ENCODE measurements at regions not wholly inside any gene's neighbourhood (a gene's known extent, or its start where the extent isn't known, plus 50 kb on each side); places are given as distances from the start of the nearest gene placed in this dataset.
A peak's percentile ranks its signal among the peaks of the same experiment; 100 is the strongest.

DNA sequence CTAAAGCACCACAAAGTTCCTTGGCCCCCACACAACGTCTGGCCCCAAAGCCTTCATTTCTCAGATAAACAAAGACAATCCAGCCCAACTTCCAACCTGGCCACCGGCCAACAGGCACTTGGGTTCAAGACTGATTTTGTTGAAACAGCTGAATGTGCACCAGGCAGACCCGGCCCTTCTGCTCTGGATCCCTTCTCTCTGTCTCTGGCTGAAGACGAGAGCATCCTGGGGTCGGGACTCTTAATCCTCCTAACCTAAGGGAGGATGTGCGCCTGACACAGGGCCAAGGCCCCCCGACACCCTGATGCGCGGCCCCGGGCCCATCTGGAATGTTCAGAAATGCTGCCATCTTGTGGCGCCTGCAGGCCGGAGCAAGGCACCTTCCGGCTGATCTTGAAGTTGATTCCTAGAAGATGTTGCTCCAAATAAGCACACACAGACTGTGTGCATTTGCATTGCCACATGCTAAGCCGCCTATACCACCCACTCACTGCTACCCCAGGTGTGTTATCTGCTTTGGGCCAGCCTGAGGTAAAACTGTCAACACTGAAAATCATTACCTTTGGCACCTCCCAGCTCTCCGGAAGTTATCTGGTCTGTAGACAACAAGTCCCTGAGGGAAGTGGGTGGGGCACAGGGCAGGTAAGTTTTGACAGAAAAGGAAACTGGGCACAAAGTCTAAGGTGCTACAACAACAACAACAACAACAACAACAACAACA lies 98.4 kb upstream of the HABP2 start (continued):
- TF ChIP-seq ZFP3 (tag by site-specific recombination; IDR thresholded peaks at IDR 0.05; ENCODE audit: low read depth) (no peak), ZNF223 (tag by site-specific recombination; IDR thresholded peaks at IDR 0.05) (no peak), ZNF37A (tag by site-specific recombination; IDR thresholded peaks at IDR 0.05) (no peak), FEZF1 (tag by site-specific recombination; IDR thresholded peaks at IDR 0.05) (no peak), GLIS1 (tag by site-specific recombination; IDR thresholded peaks at IDR 0.05) (no peak), ZNF830 (tag by site-specific recombination; IDR thresholded peaks at IDR 0.05; ENCODE audit: low read depth) (no peak), ZNF121 (tag by site-specific recombination; IDR thresholded peaks at IDR 0.05) (no peak), ZFP37 (tag by site-specific recombination; IDR thresholded peaks at IDR 0.05) (0 out of 2 replicates have a peak, but pooled peaks have one; percentile 33), RBAK (tag by site-specific recombination; IDR thresholded peaks at IDR 0.05) (no peak), ZNF335 (tag by site-specific recombination; conservative IDR thresholded peaks at IDR 0.05) (peak; percentile 42; the same call in 1 of the 2 replicates), ZBTB48 (tag by site-specific recombination; IDR thresholded peaks at IDR 0.05) (no peak), YY1 (tag by site-specific recombination; IDR thresholded peaks at IDR 0.05) (no peak), ZNF16 (tag by site-specific recombination; IDR thresholded peaks at IDR 0.05; ENCODE audit: low read depth) (no peak), ZNF133 (tag by site-specific recombination; IDR thresholded peaks at IDR 0.05) (no peak), ZFP69B (tag by site-specific recombination; IDR thresholded peaks at IDR 0.05) (peak; percentile 62; the same call in 1 of the 2 replicates), HOXD13 (CRISPR knock-in tag; IDR thresholded peaks at IDR 0.05; ENCODE audit: borderline replicate concordance) (no peak), REPIN1 (tag by site-specific recombination; IDR thresholded peaks at IDR 0.05; ENCODE audit: low read depth) (no peak), ZNF416 (tag by site-specific recombination; IDR thresholded peaks at IDR 0.05) (no peak), ZNF558 (tag by site-specific recombination; IDR thresholded peaks at IDR 0.05) (no peak), GLI4 (tag by site-specific recombination; IDR thresholded peaks at IDR 0.05) (no peak), ZNF600 (tag by site-specific recombination; IDR thresholded peaks at IDR 0.05) (0 out of 2 replicates have a peak, but pooled peaks have one; percentile 49), ZFHX2 (tag by site-specific recombination; conservative IDR thresholded peaks at IDR 0.05) (peak; percentile 18; the same call in 1 of the 2 replicates), ZNF707 (tag by site-specific recombination; IDR thresholded peaks at IDR 0.05) (no peak)
- TF ChIP-seq, protein P1, sequence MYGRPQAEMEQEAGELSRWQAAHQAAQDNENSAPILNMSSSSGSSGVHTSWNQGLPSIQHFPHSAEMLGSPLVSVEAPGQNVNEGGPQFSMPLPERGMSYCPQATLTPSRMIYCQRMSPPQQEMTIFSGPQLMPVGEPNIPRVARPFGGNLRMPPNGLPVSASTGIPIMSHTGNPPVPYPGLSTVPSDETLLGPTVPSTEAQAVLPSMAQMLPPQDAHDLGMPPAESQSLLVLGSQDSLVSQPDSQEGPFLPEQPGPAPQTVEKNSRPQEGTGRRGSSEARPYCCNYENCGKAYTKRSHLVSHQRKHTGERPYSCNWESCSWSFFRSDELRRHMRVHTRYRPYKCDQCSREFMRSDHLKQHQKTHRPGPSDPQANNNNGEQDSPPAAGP (tag by site-specific recombination; IDR thresholded peaks at IDR 0.05), result no peak
- TF ChIP-seq, protein P2, sequence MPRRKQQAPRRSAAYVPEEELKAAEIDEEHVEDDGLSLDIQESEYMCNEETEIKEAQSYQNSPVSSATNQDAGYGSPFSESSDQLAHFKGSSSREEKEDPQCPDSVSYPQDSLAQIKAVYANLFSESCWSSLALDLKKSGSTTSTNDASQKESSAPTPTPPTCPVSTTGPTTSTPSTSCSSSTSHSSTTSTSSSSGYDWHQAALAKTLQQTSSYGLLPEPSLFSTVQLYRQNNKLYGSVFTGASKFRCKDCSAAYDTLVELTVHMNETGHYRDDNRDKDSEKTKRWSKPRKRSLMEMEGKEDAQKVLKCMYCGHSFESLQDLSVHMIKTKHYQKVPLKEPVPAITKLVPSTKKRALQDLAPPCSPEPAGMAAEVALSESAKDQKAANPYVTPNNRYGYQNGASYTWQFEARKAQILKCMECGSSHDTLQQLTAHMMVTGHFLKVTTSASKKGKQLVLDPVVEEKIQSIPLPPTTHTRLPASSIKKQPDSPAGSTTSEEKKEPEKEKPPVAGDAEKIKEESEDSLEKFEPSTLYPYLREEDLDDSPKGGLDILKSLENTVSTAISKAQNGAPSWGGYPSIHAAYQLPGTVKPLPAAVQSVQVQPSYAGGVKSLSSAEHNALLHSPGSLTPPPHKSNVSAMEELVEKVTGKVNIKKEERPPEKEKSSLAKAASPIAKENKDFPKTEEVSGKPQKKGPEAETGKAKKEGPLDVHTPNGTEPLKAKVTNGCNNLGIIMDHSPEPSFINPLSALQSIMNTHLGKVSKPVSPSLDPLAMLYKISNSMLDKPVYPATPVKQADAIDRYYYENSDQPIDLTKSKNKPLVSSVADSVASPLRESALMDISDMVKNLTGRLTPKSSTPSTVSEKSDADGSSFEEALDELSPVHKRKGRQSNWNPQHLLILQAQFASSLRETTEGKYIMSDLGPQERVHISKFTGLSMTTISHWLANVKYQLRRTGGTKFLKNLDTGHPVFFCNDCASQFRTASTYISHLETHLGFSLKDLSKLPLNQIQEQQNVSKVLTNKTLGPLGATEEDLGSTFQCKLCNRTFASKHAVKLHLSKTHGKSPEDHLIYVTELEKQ (tag by site-specific recombination; IDR thresholded peaks at IDR 0.05; ENCODE audit: borderline replicate concordance), result no peak
- TF ChIP-seq, protein P3, sequence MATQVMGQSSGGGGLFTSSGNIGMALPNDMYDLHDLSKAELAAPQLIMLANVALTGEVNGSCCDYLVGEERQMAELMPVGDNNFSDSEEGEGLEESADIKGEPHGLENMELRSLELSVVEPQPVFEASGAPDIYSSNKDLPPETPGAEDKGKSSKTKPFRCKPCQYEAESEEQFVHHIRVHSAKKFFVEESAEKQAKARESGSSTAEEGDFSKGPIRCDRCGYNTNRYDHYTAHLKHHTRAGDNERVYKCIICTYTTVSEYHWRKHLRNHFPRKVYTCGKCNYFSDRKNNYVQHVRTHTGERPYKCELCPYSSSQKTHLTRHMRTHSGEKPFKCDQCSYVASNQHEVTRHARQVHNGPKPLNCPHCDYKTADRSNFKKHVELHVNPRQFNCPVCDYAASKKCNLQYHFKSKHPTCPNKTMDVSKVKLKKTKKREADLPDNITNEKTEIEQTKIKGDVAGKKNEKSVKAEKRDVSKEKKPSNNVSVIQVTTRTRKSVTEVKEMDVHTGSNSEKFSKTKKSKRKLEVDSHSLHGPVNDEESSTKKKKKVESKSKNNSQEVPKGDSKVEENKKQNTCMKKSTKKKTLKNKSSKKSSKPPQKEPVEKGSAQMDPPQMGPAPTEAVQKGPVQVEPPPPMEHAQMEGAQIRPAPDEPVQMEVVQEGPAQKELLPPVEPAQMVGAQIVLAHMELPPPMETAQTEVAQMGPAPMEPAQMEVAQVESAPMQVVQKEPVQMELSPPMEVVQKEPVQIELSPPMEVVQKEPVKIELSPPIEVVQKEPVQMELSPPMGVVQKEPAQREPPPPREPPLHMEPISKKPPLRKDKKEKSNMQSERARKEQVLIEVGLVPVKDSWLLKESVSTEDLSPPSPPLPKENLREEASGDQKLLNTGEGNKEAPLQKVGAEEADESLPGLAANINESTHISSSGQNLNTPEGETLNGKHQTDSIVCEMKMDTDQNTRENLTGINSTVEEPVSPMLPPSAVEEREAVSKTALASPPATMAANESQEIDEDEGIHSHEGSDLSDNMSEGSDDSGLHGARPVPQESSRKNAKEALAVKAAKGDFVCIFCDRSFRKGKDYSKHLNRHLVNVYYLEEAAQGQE (tag by site-specific recombination; IDR thresholded peaks at IDR 0.05), result no peak
- TF ChIP-seq, protein P4, sequence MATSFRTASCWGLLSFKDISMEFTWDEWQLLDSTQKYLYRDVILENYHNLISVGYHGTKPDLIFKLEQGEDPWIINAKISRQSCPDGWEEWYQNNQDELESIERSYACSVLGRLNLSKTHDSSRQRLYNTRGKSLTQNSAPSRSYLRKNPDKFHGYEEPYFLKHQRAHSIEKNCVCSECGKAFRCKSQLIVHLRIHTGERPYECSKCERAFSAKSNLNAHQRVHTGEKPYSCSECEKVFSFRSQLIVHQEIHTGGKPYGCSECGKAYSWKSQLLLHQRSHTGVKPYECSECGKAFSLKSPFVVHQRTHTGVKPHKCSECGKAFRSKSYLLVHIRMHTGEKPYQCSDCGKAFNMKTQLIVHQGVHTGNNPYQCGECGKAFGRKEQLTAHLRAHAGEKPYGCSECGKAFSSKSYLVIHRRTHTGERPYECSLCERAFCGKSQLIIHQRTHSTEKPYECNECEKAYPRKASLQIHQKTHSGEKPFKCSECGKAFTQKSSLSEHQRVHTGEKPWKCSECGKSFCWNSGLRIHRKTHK (tag by site-specific recombination; IDR thresholded peaks at IDR 0.05), result no peak
- TF ChIP-seq, protein P5, sequence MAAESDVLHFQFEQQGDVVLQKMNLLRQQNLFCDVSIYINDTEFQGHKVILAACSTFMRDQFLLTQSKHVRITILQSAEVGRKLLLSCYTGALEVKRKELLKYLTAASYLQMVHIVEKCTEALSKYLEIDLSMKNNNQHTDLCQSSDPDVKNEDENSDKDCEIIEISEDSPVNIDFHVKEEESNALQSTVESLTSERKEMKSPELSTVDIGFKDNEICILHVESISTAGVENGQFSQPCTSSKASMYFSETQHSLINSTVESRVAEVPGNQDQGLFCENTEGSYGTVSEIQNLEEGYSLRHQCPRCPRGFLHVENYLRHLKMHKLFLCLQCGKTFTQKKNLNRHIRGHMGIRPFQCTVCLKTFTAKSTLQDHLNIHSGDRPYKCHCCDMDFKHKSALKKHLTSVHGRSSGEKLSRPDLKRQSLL (tag by site-specific recombination; IDR thresholded peaks at IDR 0.05), result no peak
- TF ChIP-seq, protein P6, sequence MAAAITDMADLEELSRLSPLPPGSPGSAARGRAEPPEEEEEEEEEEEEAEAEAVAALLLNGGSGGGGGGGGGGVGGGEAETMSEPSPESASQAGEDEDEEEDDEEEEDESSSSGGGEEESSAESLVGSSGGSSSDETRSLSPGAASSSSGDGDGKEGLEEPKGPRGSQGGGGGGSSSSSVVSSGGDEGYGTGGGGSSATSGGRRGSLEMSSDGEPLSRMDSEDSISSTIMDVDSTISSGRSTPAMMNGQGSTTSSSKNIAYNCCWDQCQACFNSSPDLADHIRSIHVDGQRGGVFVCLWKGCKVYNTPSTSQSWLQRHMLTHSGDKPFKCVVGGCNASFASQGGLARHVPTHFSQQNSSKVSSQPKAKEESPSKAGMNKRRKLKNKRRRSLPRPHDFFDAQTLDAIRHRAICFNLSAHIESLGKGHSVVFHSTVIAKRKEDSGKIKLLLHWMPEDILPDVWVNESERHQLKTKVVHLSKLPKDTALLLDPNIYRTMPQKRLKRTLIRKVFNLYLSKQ (tag by site-specific recombination; IDR thresholded peaks at IDR 0.05; ENCODE audit: borderline replicate concordance), result no peak

Data from HEK293 (cell line).